ENCODE measurements at regions not wholly inside any gene's neighbourhood (a gene's known extent, or its start where the extent isn't known, plus 50 kb on each side); places are given as distances from the start of the nearest gene placed in this dataset.

GRCh38 chr1:199205740-199206441 lies 567.1 kb downstream of the PTPRC start:
- TF ChIP-seq CTCF (IDR thresholded peaks at IDR 0.05) (no peak), POLR2A (IDR thresholded peaks at IDR 0.05) (no peak)
